Left forelimb (tissue), 1 donor: ENCODE measurements at regions not wholly inside any gene's neighbourhood (a gene's known extent, or its start where the extent isn't known, plus 50 kb on each side); places are given as distances from the start of the nearest gene placed in this dataset.

Experiments used
- DNase-seq: peaks from one replicate; pipeline ENCODE4 v3.0.0-alpha.2; 2018; ENCODE audit warnings: low spot score

DNA sequence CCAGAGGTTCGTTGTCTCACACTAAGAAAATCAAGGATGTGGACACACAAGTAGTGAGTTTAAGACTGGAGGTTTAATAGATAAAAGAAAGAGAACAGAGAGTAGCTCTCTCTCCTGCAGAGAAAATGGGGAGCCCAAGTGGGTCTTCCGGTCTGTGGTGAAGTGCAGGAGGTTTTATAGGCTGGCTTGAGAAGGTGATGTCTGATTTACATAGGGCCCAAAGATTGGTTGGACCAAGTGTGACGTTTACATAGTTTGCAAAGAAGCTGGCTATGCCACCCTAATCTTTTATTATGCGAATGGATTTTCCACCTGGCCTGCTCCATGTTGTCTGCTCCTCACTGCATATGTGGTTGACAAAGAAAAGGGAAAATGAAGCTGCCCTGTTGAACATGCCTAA lies 430.4 kb upstream of the TRIB2 start:
- DNase-seq, result no peak

DNA sequence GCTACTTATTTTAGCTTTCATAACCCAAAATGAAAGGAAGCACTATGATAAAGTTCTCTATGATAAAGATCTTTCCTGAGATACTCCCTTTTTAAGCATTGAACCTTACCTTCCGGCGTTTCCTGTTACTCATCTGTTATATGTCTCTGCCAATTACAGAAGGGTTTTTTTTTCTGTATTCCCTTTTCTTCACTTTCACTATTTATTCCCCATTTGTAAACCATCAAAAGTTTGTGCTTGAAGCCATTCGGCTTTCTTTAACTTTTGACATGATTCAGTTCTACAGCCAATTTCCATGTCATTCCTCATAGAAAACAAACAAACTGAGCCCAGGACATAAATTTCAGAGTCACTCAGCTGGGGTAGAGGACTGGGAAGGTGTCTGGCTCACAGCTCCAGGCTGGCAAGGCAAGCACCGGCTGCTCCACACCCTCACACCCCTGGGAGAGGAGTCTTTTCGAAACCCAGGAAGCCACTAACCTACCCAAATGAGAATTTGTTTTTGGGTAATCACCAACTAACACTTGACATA lies 429.4 kb upstream of the TRIB2 start:
- no peak for DNase-seq

- DNase-seq, result no peak
Measured at GRCh38 chr2:12288048-12288447, 428.7 kb upstream of the TRIB2 start.

DNA sequence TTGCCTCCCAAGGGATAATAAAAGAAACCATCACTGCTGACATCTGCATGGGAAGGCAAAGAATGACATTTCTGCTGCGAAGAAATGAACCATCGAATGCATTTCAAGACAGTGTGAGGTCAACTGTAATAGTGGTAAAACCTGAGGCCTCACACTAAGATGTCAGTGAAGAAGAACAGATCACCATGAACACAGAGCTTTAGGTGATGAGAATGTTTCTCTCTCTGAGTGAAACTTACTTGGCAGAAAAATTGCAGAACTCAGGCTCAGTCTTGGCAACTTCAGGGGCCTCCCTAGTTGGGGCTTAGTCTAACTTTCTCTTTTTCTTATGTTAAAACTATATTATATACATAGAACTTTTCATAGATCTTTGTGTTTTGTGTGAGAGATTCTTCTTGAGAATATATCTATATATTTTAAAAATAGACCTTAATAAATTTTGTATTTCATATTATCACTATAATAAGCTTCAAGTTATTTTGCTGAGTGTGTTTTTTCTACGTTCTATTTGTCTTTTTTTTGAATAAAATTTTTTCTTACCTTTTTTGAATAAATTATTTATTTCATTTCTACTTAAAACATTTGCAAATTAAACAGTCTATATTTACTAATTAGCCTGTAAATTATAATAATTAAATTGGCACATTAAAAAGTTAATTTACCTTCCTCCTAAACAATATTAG lies 427.5 kb upstream of the TRIB2 start:
- DNase-seq, result no peak

DNA sequence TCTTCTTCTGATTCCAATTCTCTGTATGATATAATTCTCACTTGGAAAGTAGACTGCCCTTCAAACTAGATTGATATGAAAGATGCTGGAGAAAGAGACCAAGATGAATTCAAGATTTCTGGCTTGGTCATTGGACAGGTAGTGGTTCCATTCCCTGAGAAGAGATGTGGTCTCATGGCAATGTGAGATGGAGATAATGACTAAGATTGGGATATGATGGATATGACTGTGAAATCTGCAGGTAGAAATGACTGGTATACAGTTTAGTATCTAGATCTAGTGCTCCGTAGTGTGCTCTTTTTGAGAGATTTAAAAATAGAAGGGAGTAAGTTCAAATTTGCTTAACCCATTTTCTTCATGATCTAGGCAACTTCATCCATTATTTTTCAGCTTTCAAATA lies 425.4 kb upstream of the TRIB2 start:
- no peak for DNase-seq

DNA sequence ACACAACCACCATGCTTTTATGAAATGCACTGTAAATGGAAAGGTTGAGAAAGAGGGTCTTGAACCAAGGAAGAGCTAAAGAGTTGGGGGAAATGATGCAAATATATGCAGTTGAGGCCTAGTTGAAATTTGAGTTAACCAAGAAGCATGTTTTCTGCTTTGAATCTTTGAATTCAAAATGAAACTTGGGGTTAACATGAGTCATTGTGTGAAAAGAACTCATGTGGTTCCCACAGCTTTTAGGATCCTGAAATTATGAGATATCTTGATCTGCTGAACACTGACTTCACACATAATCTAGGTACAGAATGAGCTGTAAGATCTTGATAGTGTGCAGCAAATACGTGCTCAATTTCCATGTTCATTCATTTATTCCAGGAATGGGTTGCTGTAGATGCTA lies 422.9 kb upstream of the TRIB2 start:
- no peak for DNase-seq

- DNase-seq, result no peak
Measured at GRCh38 chr2:12295856-12296519, 420.7 kb upstream of the TRIB2 start.

GRCh38 chr2:12296915-12297314 lies 419.8 kb upstream of the TRIB2 start:
- no peak for DNase-seq

GRCh38 chr2:12298352-12298751 lies 418.4 kb upstream of the TRIB2 start:
- no peak for DNase-seq

- no peak for DNase-seq
Measured at GRCh38 chr2:12299431-12299830, 417.3 kb upstream of the TRIB2 start.

DNA sequence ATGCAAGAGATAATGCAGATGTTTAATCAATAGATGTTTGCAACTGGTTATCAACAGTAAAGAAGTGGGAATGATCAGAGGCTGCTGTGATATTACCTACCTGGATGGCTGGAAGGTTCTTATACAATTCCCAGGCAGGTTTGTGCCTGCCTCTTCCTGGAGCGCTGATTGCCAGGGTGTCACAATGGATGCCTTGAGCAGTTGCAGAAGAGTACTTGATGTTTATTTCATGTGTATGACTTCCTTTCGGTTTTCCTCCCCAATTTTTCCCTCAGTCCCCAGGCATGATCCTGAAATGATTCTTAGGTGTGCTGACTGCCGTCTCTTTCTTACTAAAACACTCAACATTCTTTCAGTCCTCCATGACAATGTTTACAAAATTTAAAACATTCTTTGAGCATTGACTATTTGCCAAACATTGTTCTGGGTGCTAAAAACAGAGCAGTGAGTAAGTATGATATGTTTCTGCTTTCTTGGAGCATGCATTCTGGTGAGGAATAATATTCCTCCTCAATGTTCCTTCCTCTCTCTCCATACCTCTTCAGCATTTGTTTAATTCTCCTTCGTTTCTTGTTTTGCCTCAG lies 416.6 kb upstream of the TRIB2 start:
- DNase-seq, result no peak

DNA sequence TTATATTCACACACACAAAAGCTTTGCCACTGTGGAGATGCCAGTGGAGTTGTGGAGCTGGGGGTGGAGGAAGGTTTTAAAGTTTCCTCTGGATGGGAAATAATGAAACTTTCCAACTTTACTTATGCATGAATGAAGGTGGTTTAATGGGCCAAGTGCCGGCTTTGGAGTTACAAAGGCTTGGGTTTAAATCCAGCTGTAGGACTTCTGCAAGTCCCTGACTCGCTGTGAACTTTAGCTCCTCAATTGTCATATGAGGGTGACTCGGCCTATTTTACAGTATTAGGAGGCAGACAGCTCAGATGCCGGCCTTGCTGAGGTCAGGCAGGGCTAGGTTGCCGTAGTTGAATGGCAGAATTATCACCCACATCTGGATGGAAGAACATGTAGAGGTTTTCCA lies 415.8 kb upstream of the TRIB2 start:
- DNase-seq, result no peak

DNA sequence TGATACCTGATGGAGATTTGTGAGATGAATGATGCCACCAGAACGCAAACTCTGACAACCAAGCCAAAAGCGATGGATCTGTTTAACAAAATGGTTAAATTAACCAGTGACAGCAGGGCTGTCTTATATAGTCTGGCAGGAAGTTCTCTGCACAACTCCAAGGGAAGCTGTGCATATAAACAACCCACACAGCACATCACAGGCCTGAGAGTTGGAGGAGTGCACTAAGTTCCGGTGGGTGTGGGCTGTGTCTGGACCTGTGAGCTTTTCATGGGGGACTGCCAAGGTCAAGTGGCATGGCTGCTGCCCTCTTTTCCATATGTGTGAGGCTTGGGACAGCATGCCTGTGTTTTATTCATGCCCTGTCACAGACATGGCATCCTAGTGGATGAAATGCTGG lies 414.6 kb upstream of the TRIB2 start:
- DNase-seq, result no peak

GRCh38 chr2:12302691-12303090 lies 414.0 kb upstream of the TRIB2 start:
- no peak for DNase-seq

DNA sequence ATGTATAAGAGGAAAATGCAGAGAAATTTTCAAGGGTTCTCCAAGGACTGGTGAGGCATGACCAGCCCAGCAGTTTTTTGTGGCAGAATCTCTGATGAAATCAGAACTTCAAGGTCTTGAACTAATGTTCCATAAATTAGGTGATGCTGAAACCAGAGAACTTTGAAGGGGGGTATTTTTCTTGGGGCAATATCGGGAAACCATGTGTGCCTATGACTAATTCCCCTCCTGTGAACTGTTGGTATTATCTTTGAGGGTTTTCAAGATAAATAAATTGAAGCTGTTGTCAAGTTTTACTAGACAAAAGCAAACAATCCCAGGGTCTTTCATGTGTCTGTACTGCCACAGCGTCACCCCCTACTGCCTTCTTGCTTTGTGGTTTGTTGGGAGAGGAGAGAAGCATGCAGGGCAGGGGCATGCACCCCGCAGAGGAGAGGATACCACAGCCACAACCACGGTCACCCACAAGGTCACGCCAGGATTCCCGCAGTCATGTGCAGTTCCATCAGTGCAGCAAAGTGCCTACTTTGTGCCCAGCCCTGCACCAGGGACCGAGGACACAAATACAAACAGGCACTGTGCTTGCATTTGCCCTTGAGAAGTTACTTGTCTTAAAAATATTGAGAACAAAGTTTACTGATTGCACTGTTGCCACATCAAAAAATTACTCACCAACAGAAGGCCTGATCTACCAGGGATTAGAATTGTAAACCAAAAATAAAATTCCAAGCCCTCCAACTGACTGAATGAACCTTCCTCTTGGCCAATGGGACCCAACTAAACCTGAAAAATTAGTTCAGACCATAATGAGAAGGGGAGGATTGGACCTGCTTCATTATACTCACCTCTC lies 413.3 kb upstream of the TRIB2 start:
- no peak for DNase-seq

- no peak for DNase-seq
Measured at GRCh38 chr2:12304564-12305171, 412.1 kb upstream of the TRIB2 start.

GRCh38 chr2:12305931-12306330 lies 410.8 kb upstream of the TRIB2 start:
- DNase-seq, result no peak

GRCh38 chr2:12310399-12310798 lies 406.3 kb upstream of the TRIB2 start:
- DNase-seq, result no peak

DNA sequence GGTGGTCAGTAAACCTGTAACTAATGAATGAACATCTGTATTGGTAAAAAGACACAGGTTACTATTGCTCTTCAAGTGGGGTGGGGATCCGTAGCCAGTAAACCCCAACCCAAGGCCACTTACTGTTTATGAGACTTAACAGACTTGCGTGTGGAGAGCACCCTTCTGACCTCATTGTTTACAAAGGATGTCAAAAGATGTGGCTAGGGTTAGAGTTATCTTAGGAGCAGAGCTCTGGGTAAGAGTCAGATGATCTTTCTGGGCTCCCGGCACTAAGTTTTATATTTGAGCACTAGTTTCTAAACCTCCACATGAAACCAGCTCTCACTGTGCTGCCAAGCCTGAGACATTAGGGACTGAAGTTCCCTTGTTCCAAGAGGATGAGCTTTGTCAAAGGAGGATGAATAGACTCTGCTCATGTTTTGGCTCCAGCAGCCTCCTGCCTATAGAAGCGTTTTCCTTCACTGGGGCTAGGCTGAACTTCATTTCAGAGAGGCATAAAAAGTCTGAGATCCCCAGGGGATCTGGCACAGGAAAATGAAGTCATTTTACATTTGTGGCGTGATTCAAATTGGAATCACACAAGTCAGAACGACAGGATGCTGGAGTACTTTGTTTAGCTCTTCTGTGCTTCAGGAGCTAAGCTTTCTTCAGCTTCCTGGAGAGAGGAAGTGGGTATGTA lies 403.1 kb upstream of the TRIB2 start:
- no peak for DNase-seq

GRCh38 chr2:12314127-12314760 lies 402.5 kb upstream of the TRIB2 start:
- DNase-seq, result no peak

GRCh38 chr2:12315224-12315623 lies 401.5 kb upstream of the TRIB2 start:
- DNase-seq, result no peak
